T-helper 17 cell (primary cell): ENCODE measurements at regions not wholly inside any gene's neighbourhood (a gene's known extent, or its start where the extent isn't known, plus 50 kb on each side); places are given as distances from the start of the nearest gene placed in this dataset.
"Not testable (repeated sequence)": the region's sequence is repeated elsewhere in the genome, so short reads cannot be mapped to it uniquely, and the experiment has no call there.

Source experiments
- ATAC-seq: fragments of 150-1000 bp; cut with Tn5 transposase; 2 replicates; pipeline ENCODE4 v1.10.0; 2021; ENCODE audit warnings: mild to moderate bottlenecking, moderate library complexity
- DNase-seq, 3 donors: peaks; one replicate each; pipeline versions ENCODE4 v3.0.0 to v3.0.0-alpha.2; 2020 to 2021
- H3K9me3 ChIP-seq: one replicate; pipeline ENCODE4 v1.7.0; 2013; ENCODE audit warnings: low read length, mild to moderate bottlenecking; ENCODE audit not compliant: control insufficient read depth, poor library complexity, severe bottlenecking
- H3K27ac Mint-ChIP-seq: one replicate; pipeline ENCODE4 v1.8.0; 2022; ENCODE audit warnings: mild to moderate bottlenecking, moderate library complexity, mixed read lengths
- H3K27me3 Mint-ChIP-seq: one replicate; pipeline ENCODE4 v1.8.0; 2022; ENCODE audit warnings: mixed read lengths
- H3K36me3 Mint-ChIP-seq: one replicate; pipeline ENCODE4 v1.8.0; 2022; ENCODE audit warnings: low read depth, mixed read lengths
- H3K4me1 Mint-ChIP-seq: one replicate; pipeline ENCODE4 v1.8.0; 2022; ENCODE audit warnings: mild to moderate bottlenecking, mixed read lengths
- H3K4me3 Mint-ChIP-seq: one replicate; pipeline ENCODE4 v1.8.0; 2022; ENCODE audit warnings: mild to moderate bottlenecking, moderate library complexity, mixed read lengths

DNA sequence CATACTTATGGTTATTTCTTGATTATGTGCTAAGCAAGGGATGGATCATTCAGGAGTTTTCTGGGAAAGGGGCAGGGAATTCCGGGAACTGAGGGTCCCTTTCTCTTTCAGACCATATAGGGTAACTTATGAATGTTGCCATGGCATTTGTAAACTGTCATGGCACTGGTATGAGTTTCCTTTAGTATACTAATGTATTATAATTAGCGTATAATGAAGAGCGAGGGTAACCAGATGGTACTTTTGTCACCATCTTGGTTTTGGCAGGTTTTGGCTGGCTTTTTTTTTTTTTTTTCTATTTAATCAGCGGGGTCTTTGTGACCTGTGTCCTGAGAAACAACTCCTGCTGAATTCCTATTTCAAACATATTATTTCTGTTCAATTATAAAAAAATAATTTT lies 237.6 kb upstream of the PTER start:
- no peak for DNase-seq
- ATAC-seq: no peak
- Mint-ChIP-seq H3K4me3 (no peak overlapping the region), H3K4me1 (peaks cover 14% of the 10 kb centered on the region), H3K36me3 (no peaks in the 10 kb centered on the region), H3K27me3 (no peaks in the 10 kb centered on the region), H3K27ac (no peak overlapping the region)
- no peaks in the 10 kb centered on the region for H3K9me3 ChIP-seq

DNA sequence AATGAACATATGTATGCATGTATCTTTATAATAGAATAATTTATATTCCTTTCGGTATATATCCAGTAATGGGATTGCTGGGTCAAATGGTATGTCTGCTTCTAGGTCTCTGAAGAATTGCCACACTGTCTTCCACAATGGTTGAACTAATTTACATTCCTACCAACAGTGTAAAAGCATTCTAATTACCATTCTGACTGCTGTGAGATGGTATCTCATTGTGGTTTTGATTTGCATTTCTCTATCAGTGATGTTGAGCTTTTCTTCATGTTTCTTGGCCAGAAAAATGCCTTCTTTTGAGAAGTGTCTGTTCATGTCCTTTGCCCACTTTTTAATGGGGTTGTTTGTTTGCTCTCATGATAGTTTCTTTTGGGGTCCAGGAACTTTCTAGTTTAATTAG lies 213.2 kb upstream of the PTER start:
- not testable (repeated sequence) for ATAC-seq, H3K4me1 Mint-ChIP-seq, H3K36me3 Mint-ChIP-seq, H3K4me3 Mint-ChIP-seq, DNase-seq, H3K27ac Mint-ChIP-seq, H3K27me3 Mint-ChIP-seq, H3K9me3 ChIP-seq

DNA sequence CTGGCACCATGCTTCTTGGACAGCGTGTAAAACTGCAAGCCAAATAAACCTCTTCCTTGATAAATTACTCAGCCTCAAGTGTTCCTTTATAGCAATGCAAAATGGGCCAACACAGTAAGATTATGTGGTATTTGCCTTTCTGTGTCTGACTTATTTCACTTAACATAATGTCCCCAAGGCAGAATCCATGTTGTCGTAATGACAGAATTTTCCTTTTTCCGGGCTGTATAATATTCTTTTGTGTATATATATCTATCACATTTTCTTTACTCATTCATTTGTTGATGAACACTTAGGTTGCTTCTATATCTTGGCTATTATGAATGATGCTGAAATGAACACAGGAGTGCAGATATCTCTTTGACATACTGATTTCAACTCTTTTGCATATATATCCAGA lies 209.1 kb upstream of the PTER start:
- H3K4me1 Mint-ChIP-seq: no peaks in the 10 kb centered on the region
- H3K27ac Mint-ChIP-seq: no peak overlapping the region
- DNase-seq: no peak
- H3K9me3 ChIP-seq: no peaks in the 10 kb centered on the region
- no peak overlapping the region for H3K4me3 Mint-ChIP-seq
- no peaks in the 10 kb centered on the region for H3K27me3 Mint-ChIP-seq
- H3K36me3 Mint-ChIP-seq: no peaks in the 10 kb centered on the region
- ATAC-seq: no peak

DNA sequence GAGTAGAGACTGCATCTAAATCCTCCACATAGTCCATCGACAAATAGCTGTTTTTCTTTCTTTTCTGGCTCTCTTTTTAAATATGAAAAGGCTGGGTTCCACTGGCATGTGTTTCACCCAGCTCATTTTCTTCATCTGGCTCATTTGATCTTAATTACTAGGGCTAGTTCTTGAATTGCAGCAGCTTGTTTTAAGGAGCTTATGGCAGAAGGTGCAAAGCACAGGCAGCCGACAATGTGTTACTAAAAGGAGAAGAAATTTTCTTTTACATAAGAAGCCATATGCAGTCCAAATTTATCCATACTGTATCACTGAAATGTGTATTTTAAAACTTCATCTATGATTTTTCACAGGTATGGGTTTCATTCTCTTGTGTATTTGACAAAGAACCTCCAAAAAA lies 205.6 kb upstream of the PTER start:
- no peak overlapping the region for H3K27ac Mint-ChIP-seq
- H3K4me1 Mint-ChIP-seq: no peaks in the 10 kb centered on the region
- H3K9me3 ChIP-seq: no peaks in the 10 kb centered on the region
- DNase-seq (no peak), ATAC-seq (no peak)
- no peak overlapping the region for H3K4me3 Mint-ChIP-seq
- peaks cover 2% of the 10 kb centered on the region for H3K36me3 Mint-ChIP-seq
- peaks cover 28% of the 10 kb centered on the region for H3K27me3 Mint-ChIP-seq

DNA sequence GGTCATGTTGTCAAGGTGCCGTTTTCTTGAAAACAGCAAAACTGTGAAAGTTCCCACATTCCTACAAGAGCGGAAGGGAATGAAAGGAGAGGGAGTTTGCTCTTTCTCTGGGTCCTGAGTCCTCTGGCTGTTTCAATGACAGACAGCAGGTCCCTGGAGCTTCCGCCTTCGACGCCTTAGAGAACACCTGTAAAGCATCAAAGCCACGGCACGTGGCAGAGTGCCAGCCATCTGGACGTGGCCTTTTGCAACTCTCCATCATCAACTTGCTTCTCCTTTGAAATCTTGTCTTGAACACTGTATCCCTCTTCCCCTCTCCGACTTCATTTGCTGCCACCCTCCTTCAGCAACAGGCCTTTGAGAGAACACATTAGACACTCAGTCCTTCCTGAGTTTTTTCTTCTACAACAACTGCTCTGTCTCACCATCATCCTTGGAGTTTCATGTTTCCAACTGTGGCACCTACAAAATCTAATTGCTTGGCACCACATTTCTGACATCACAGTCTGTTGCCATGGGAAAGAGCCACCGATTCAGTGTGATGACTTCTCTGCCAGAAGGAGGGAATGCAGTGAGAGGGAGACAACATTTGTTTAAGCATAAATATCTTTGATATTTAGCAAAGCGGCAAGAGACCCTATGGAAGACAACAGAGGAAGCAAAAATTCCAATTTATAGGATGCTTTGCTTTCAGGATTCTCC lies 204.9 kb upstream of the PTER start:
- no peak overlapping the region for H3K27ac Mint-ChIP-seq
- H3K4me1 Mint-ChIP-seq: no peaks in the 10 kb centered on the region
- peaks cover 2% of the 10 kb centered on the region for H3K36me3 Mint-ChIP-seq
- H3K9me3 ChIP-seq: no peaks in the 10 kb centered on the region
- DNase-seq: no peak
- H3K27me3 Mint-ChIP-seq: peaks cover 28% of the 10 kb centered on the region
- no peak overlapping the region for H3K4me3 Mint-ChIP-seq
- no peak for ATAC-seq

DNA sequence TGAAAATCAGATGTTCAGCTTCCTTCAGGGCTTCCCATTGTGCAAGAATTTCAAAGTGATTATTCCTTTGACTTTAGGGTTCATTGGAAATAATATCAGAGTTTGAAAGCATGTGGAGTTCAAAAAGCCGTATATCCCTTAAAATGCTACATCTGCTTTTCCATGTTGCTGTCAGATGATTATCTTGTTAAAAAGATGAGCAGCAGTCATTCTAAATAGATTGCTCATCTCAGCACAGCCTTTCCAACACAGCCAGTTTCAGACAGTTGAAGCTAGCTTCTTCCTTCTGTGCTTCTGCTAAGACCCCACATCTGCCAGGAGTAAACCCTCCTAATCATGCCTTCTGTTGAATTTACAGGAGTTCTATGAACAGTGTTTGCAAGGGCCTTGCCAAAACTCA lies 204.4 kb upstream of the PTER start:
- Mint-ChIP-seq H3K4me1 (no peaks in the 10 kb centered on the region), H3K36me3 (peaks cover 2% of the 10 kb centered on the region), H3K27ac (no peak overlapping the region), H3K4me3 (no peak overlapping the region), H3K27me3 (peaks cover 28% of the 10 kb centered on the region)
- no peaks in the 10 kb centered on the region for H3K9me3 ChIP-seq
- DNase-seq (no peak), ATAC-seq (no peak)

DNA sequence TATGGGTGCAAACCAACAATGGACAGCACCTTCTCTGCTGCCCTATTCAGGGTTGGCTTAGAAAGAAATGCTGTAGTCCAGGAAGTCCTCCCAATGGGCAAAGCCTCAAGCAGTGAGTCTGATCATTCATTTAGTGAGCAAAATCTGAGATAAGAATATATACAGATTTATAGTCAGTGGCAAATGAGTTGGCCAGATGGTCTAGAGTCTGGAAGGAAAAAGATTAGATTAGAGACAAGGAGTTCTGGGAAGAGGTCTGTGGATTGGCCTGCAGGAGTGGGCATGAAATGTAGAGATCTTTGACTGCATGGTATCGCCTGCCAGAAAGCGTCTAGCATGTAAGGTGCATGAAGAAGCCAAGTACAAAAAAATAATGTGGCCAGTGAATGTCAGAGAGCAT lies 201.9 kb upstream of the PTER start:
- Mint-ChIP-seq H3K27ac (no peak overlapping the region), H3K36me3 (peaks cover 2% of the 10 kb centered on the region), H3K4me1 (no peaks in the 10 kb centered on the region), H3K4me3 (no peak overlapping the region), H3K27me3 (peaks cover 28% of the 10 kb centered on the region)
- H3K9me3 ChIP-seq: no peaks in the 10 kb centered on the region
- no peak for DNase-seq
- no peak for ATAC-seq

DNA sequence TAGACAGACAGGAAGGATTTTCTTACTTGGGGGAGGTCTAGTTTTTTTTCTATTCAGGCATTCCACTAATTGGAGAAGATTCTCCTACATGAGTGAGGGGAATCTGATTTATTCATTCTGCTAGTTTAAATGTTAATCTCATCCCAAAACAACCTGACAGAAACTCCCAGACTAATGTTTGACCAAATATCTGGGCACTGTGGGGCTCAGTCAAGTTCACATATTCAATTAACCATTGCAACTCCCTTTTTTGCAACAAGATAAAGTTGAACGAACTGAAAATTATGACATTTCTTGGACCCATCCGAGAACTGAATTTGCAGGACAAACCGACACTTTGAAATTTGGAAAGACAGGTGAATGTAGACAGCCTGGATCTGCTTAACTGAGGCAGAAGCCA lies 194.4 kb upstream of the PTER start:
- DNase-seq (no peak), ATAC-seq (no peak)
- H3K4me1 Mint-ChIP-seq: no peaks in the 10 kb centered on the region
- no peaks in the 10 kb centered on the region for H3K36me3 Mint-ChIP-seq
- H3K27ac Mint-ChIP-seq: no peak overlapping the region
- no peak overlapping the region for H3K4me3 Mint-ChIP-seq
- H3K9me3 ChIP-seq: no peaks in the 10 kb centered on the region
- H3K27me3 Mint-ChIP-seq: peaks cover 14% of the 10 kb centered on the region

DNA sequence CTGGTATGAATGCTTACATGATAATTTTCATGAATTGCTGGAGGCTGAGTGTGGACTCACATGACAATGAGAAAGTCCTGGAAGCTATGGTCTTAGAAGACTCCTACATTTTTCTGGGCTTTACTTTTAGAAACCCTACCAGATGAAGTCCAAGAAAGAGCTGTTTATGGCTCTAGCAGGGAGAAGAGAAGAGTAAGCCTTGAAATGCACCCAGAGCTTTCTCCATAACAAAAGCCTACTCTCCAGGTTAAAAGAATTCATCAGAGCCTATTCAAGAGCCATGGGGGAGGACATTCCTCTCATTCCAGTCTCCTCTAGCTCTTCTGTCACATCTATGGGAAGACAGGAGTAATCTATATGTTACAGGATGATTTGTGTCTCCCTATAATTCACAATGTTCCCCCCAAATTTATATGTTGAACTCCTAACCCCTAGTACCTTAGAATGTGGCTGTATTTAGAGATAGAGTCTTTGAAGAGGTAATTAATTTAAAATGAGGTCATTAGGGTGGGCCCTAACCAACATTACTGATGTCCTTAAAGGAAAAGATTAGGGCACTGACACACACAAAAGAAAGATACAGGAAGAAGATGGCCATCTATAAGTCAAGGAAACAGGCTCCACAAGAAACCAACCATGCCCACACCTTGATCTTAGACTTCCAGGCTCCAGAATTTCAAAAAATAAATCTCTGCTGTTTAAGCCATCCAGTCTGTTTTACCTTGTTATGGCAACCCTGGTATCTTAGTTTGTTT lies 193.8 kb upstream of the PTER start:
- ATAC-seq (no peak), DNase-seq (no peak)
- Mint-ChIP-seq H3K4me1 (no peaks in the 10 kb centered on the region), H3K27me3 (peaks cover 14% of the 10 kb centered on the region), H3K4me3 (no peak overlapping the region), H3K36me3 (no peaks in the 10 kb centered on the region), H3K27ac (no peak overlapping the region)
- no peaks in the 10 kb centered on the region for H3K9me3 ChIP-seq

DNA sequence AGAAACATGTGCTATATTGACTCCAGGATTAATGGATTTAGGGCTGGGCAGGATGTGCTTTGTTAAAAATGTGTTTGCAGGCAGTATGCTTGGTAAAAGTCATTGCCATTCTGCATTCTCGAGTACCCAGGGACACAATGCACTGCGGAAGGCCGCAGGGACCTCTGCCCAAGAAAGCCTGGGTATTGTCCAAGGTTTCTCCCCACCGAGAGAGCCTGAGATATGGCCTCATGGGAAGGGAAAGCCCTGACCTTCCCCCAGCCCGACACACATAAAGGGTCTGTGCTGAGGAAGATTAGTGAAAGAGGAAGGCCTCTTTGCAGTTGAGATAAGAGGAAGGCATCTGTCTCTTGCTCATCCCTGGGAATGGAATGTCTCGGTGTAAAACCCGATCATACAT lies 186.7 kb upstream of the PTER start:
- not testable (repeated sequence) for H3K4me3 Mint-ChIP-seq, H3K27ac Mint-ChIP-seq, ATAC-seq

DNA sequence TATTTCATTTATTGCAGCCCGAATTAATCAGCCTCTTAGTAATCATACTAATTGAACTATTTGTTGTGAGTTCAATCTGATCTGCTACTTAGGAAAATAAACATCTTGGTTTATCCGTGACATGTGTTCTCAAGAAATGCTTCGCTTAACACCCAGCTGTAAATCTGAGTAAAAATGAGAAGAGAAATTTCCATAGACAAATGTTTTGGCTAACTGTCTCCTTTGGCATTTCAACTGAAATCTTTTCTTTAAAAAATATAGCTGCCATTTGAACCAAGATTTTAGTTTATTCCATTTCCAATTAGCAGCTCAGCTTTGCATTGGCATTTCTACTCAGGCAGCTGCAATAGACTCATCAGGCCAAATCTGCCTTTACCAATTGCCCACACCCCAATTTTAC lies 180.5 kb upstream of the PTER start:
- no peaks in the 10 kb centered on the region for H3K27me3 Mint-ChIP-seq
- H3K4me1 Mint-ChIP-seq: no peaks in the 10 kb centered on the region

More for the DNA sequence above, 186.7 kb upstream of the PTER start:
- not testable (repeated sequence) for H3K27me3 Mint-ChIP-seq, H3K9me3 ChIP-seq, H3K4me1 Mint-ChIP-seq, DNase-seq, H3K36me3 Mint-ChIP-seq

DNA sequence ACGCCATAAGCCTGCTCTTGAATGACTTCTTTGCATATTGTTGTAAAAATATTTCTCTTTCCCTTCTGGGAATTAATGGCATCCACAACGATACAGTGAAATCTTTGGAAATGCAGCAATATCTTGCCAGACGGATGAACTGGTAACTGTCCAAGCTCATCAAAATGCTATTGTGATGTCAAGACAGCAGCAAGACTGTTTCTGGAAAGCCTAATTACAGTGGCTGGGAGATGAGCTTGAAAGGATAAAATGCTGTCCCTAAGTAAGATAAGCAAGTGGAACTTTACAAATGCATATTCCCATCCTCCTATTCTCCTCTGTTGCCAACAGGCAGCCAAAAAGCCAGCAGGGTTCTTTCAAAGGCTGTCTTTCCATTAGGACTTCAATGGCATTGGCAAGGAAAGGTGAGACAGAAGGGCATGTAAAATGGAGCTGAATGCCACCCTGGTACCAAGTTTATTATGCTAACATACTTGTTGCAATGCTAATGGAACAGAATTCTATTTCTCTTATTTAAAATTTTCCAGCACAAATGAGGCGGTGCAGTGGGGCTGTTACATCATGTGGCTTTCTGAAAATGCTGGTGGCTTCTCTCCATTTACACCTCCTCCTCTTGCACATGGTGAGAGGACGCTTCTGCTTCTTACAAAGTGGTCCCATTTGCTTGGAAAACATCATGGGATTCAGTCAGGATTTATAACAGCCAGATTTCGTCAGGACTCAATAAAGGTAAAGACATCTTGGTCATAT lies 178.3 kb upstream of the PTER start:
- DNase-seq: no peak
- Mint-ChIP-seq H3K27ac (no peak overlapping the region), H3K36me3 (peaks cover 2% of the 10 kb centered on the region), H3K4me3 (no peak overlapping the region), H3K27me3 (no peaks in the 10 kb centered on the region), H3K4me1 (no peaks in the 10 kb centered on the region)
- no peaks in the 10 kb centered on the region for H3K9me3 ChIP-seq
- ATAC-seq: no peak

More for the DNA sequence above, 180.5 kb upstream of the PTER start:
- Mint-ChIP-seq H3K4me3 (no peak overlapping the region), H3K36me3 (peaks cover 2% of the 10 kb centered on the region), H3K27ac (no peak overlapping the region)
- no peak for ATAC-seq
- no peak for DNase-seq
- no peaks in the 10 kb centered on the region for H3K9me3 ChIP-seq

DNA sequence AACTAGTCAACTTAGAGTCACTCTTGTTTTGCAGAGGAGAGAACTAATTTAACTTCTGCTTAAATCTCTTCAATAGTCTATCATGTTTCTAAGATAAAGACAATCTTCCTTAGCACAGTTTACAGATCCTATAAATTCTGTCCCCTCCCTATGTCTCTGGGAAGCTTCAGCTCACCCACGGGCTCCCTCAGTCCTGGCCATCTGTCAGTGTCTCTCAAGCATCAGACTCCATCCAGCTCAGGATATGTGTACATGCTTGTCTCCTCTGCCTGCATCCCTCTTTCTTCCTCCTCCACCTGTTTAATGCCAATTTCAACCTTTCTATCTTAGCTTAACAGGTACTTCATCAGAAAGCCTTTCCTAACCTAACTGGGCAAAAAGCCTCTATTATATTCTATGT lies 177.1 kb upstream of the PTER start:
- DNase-seq (no peak), ATAC-seq (no peak)
- Mint-ChIP-seq H3K36me3 (peaks cover 2% of the 10 kb centered on the region), H3K4me3 (no peak overlapping the region), H3K27ac (no peak overlapping the region), H3K27me3 (no peaks in the 10 kb centered on the region), H3K4me1 (no peaks in the 10 kb centered on the region)
- no peaks in the 10 kb centered on the region for H3K9me3 ChIP-seq
